ENCODE measurements at regions not wholly inside any gene's neighbourhood (a gene's known extent, or its start where the extent isn't known, plus 50 kb on each side); places are given as distances from the start of the nearest gene placed in this dataset.

- Histone ChIP-seq H3K36me3 (no peaks in the 10 kb centered on the region), H3K9me3 (no peaks in the 10 kb centered on the region), H3K4me3 (no peak overlapping the region), H3K4me1 (no peaks in the 10 kb centered on the region), H3K27ac (no peak overlapping the region), H3K27me3 (no peaks in the 10 kb centered on the region)
- TF ChIP-seq POLR2A (IDR thresholded peaks at IDR 0.05) (no peak), EP300 (IDR thresholded peaks at IDR 0.05) (no peak)
- TF ChIP-seq, protein P1, sequence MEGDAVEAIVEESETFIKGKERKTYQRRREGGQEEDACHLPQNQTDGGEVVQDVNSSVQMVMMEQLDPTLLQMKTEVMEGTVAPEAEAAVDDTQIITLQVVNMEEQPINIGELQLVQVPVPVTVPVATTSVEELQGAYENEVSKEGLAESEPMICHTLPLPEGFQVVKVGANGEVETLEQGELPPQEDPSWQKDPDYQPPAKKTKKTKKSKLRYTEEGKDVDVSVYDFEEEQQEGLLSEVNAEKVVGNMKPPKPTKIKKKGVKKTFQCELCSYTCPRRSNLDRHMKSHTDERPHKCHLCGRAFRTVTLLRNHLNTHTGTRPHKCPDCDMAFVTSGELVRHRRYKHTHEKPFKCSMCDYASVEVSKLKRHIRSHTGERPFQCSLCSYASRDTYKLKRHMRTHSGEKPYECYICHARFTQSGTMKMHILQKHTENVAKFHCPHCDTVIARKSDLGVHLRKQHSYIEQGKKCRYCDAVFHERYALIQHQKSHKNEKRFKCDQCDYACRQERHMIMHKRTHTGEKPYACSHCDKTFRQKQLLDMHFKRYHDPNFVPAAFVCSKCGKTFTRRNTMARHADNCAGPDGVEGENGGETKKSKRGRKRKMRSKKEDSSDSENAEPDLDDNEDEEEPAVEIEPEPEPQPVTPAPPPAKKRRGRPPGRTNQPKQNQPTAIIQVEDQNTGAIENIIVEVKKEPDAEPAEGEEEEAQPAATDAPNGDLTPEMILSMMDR (IDR thresholded peaks at IDR 0.05), result no peak
- WGBS, 2 donors, result 57 to 68% methylated on average over 3 of the region's 3 CpGs
- DNase-seq (ENCODE audit: low spot score in 2 of 2), result no peak
Observed at GRCh38 chr7:25763463-25763860, 388.5 kb upstream of the NFE2L3 start.

- H3K27me3 ChIP-seq, result no peaks in the 10 kb centered on the region
- no peak overlapping the region for H3K27ac ChIP-seq
Observed at GRCh38 chr7:25765110-25765655, 386.8 kb upstream of the NFE2L3 start.

GRCh38 chr7:25770235-25770634 lies 381.8 kb upstream of the NFE2L3 start:
- no peaks in the 10 kb centered on the region for H3K36me3 ChIP-seq
- H3K4me3 ChIP-seq, result no peak overlapping the region
- WGBS, 2 donors, result 80 to 84% methylated on average over 4 of the region's 4 CpGs
- no peak for DNase-seq (ENCODE audit: low spot score in 2 of 2)
- H3K4me1 ChIP-seq, result peaks cover 0 to 3% (median 0%) of the 10 kb centered on the region in 4 donors
- no peaks in the 10 kb centered on the region for H3K27me3 ChIP-seq
- TF ChIP-seq POLR2A (IDR thresholded peaks at IDR 0.05), result no peak
- TF ChIP-seq, protein P1 (IDR thresholded peaks at IDR 0.05), result no peak
- TF ChIP-seq EP300 (IDR thresholded peaks at IDR 0.05), result no peak
- no peak overlapping the region for H3K27ac ChIP-seq
- H3K9me3 ChIP-seq, result no peaks in the 10 kb centered on the region

More at GRCh38 chr7:25765110-25765655, 386.8 kb upstream of the NFE2L3 start:
- H3K9me3 ChIP-seq, result no peaks in the 10 kb centered on the region
- H3K36me3 ChIP-seq, result no peaks in the 10 kb centered on the region
- DNase-seq (ENCODE audit: low spot score in 2 of 2), result no peak
- H3K4me1 ChIP-seq, result peaks cover 0 to under 1% (median 0%) of the 10 kb centered on the region in 4 donors
- WGBS, 2 donors, result 81 to 82% methylated on average over 2 of the region's 2 CpGs
- TF ChIP-seq POLR2A (IDR thresholded peaks at IDR 0.05) (no peak), EP300 (IDR thresholded peaks at IDR 0.05) (no peak)
- TF ChIP-seq, protein P1 (IDR thresholded peaks at IDR 0.05), result no peak
- H3K4me3 ChIP-seq, result no peak overlapping the region

DNA sequence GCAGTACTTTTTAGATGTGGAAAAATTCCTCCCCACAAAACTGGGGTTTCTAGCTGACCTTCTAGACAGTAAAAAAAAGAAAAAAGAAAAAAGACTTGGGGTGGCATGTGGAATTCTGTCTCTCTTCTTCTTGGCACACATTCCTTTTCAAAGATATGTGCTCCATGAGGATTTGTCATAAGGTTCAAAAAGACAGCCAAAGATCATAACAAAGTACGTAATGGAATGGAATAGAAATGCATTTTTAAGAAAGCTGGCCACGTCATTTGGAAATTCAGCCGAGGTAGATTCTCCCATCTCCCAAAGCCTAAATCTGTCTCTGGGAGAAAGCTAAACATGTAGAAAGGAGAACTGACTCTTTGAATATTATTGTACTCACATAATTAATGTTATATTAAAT lies 381.3 kb upstream of the NFE2L3 start:
- no peak for TF ChIP-seq POLR2A (IDR thresholded peaks at IDR 0.05)
- no peak for TF ChIP-seq EP300 (IDR thresholded peaks at IDR 0.05)
- TF ChIP-seq, protein P1 (IDR thresholded peaks at IDR 0.05), result no peak
- Histone ChIP-seq H3K4me3 (no peak overlapping the region), H3K27me3 (no peaks in the 10 kb centered on the region), H3K9me3 (no peaks in the 10 kb centered on the region), H3K27ac (no peak overlapping the region), H3K36me3 (no peaks in the 10 kb centered on the region), H3K4me1 (peaks cover 0 to 3% (median 0%) of the 10 kb centered on the region in 4 donors)
- DNase-seq (ENCODE audit: low spot score in 2 of 2), result no peak
- WGBS, 2 donors, result 39 to 58% methylated on average over 3 of the region's 3 CpGs

GRCh38 chr7:25771491-25771890 lies 380.5 kb upstream of the NFE2L3 start:
- no peak for DNase-seq (ENCODE audit: low spot score in 2 of 2)
- H3K27me3 ChIP-seq, result no peaks in the 10 kb centered on the region
- no peak overlapping the region for H3K27ac ChIP-seq
- 85 to 86% methylated on average over 4 of the region's 4 CpGs for WGBS, 2 donors
- no peak overlapping the region for H3K4me3 ChIP-seq
- no peaks in the 10 kb centered on the region for H3K36me3 ChIP-seq
- TF ChIP-seq EP300 (IDR thresholded peaks at IDR 0.05), result no peak
- TF ChIP-seq POLR2A (IDR thresholded peaks at IDR 0.05), result no peak
- H3K9me3 ChIP-seq, result no peaks in the 10 kb centered on the region
- H3K4me1 ChIP-seq, result peaks cover 0 to 10% (median 0%) of the 10 kb centered on the region in 4 donors
